ENCODE measurements at regions not wholly inside any gene's neighbourhood (a gene's known extent, or its start where the extent isn't known, plus 50 kb on each side); places are given as distances from the start of the nearest gene placed in this dataset.

DNA sequence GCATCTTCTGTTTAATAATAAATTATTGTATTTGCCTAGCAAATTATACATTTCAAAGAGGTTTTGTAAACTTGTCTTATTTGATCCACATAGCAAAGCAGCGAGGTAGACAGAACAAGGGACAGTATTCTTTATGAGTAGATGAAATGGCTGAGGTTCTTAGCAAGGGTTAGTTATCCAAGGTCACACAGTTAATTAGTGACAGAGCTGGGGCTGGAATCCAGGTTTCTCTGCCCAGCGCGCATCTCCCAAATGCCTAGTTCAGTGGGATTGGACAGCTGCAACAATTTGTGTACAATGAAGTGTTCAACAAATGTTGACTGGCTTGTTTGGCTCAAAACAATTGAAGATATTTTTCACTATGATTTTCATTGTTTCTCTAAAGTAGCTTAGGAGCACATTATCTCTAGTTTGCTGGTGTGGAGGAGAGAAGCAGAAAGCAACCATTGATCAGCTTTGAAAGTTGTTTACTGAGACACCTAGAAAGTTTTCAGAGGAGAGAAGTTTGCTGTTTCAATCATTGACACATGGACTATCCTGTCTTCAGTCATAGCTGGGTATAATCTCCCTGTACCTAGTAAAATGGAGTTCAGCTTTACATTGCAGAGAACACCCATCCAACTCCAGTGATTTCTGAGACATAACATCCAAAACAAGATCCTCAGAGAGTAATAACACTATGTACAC is 270.6 kb downstream of the FAT3 start (continued):
- no peak for TF ChIP-seq ZNF703 (CRISPR knock-in tag; IDR thresholded peaks at IDR 0.05; ENCODE audit: borderline replicate concordance)
- TF ChIP-seq, protein P1, sequence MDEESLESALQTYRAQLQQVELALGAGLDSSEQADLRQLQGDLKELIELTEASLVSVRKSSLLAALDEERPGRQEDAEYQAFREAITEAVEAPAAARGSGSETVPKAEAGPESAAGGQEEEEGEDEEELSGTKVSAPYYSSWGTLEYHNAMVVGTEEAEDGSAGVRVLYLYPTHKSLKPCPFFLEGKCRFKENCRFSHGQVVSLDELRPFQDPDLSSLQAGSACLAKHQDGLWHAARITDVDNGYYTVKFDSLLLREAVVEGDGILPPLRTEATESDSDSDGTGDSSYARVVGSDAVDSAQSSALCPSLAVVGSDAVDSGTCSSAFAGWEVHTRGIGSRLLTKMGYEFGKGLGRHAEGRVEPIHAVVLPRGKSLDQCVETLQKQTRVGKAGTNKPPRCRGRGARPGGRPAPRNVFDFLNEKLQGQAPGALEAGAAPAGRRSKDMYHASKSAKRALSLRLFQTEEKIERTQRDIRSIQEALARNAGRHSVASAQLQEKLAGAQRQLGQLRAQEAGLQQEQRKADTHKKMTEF (CRISPR knock-in tag; IDR thresholded peaks at IDR 0.05): peak; percentile 34; the same call in 1 of the 2 replicates
- no peak for TF ChIP-seq FOXP1 (IDR thresholded peaks at IDR 0.05)
- TF ChIP-seq FOXP1 (CRISPR knock-in tag; IDR thresholded peaks at IDR 0.05): peak; percentile 76
- peak; percentile 53 for TF ChIP-seq NCOA2 (CRISPR knock-in tag; IDR thresholded peaks at IDR 0.05)
- no peak for TF ChIP-seq ZNF317 (CRISPR knock-in tag; IDR thresholded peaks at IDR 0.05)
- TF ChIP-seq, protein P2, sequence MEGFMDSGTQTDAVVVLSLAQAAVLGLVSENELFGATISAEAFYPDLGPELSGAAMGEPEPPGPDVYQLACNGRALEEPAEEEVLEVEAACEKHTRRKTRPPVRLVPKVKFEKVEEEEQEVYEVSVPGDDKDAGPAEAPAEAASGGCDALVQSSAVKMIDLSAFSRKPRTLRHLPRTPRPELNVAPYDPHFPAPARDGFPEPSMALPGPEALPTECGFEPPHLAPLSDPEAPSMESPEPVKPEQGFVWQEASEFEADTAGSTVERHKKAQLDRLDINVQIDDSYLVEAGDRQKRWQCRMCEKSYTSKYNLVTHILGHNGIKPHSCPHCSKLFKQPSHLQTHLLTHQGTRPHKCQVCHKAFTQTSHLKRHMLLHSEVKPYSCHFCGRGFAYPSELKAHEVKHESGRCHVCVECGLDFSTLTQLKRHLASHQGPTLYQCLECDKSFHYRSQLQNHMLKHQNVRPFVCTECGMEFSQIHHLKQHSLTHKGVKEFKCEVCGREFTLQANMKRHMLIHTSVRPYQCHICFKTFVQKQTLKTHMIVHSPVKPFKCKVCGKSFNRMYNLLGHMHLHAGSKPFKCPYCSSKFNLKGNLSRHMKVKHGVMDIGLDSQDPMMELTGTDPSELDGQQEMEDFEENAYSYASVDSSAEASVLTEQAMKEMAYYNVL (CRISPR knock-in tag; IDR thresholded peaks at IDR 0.05; ENCODE audit: borderline replicate concordance): 0 out of 2 replicates have a peak, but pooled peaks have one; percentile 29
- no peak for TF ChIP-seq RFX1 (IDR thresholded peaks at IDR 0.05)
- TF ChIP-seq, protein P3, sequence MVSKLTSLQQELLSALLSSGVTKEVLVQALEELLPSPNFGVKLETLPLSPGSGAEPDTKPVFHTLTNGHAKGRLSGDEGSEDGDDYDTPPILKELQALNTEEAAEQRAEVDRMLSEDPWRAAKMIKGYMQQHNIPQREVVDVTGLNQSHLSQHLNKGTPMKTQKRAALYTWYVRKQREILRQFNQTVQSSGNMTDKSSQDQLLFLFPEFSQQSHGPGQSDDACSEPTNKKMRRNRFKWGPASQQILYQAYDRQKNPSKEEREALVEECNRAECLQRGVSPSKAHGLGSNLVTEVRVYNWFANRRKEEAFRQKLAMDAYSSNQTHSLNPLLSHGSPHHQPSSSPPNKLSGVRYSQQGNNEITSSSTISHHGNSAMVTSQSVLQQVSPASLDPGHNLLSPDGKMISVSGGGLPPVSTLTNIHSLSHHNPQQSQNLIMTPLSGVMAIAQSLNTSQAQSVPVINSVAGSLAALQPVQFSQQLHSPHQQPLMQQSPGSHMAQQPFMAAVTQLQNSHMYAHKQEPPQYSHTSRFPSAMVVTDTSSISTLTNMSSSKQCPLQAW (CRISPR knock-in tag; IDR thresholded peaks at IDR 0.05): peak; percentile 91
- peak; percentile 50; the same call in 1 of the 2 replicates for TF ChIP-seq TBX2 (CRISPR knock-in tag; IDR thresholded peaks at IDR 0.05; ENCODE audit: borderline replicate concordance)
- TF ChIP-seq, protein P4, sequence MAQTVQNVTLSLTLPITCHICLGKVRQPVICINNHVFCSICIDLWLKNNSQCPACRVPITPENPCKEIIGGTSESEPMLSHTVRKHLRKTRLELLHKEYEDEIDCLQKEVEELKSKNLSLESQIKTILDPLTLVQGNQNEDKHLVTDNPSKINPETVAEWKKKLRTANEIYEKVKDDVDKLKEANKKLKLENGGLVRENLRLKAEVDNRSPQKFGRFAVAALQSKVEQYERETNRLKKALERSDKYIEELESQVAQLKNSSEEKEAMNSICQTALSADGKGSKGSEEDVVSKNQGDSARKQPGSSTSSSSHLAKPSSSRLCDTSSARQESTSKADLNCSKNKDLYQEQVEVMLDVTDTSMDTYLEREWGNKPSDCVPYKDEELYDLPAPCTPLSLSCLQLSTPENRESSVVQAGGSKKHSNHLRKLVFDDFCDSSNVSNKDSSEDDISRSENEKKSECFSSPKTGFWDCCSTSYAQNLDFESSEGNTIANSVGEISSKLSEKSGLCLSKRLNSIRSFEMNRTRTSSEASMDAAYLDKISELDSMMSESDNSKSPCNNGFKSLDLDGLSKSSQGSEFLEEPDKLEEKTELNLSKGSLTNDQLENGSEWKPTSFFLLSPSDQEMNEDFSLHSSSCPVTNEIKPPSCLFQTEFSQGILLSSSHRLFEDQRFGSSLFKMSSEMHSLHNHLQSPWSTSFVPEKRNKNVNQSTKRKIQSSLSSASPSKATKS (CRISPR knock-in tag; IDR thresholded peaks at IDR 0.05): no peak
- TF ChIP-seq, protein P5, sequence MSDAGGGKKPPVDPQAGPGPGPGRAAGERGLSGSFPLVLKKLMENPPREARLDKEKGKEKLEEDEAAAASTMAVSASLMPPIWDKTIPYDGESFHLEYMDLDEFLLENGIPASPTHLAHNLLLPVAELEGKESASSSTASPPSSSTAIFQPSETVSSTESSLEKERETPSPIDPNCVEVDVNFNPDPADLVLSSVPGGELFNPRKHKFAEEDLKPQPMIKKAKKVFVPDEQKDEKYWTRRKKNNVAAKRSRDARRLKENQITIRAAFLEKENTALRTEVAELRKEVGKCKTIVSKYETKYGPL (CRISPR knock-in tag; IDR thresholded peaks at IDR 0.05): no peak
- TF ChIP-seq, protein P6, sequence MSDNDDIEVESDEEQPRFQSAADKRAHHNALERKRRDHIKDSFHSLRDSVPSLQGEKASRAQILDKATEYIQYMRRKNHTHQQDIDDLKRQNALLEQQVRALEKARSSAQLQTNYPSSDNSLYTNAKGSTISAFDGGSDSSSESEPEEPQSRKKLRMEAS (IDR thresholded peaks at IDR 0.05): 0 out of 2 replicates have a peak, but pooled peaks have one; percentile 15
- no peak; the same call in 1 of the 2 replicates for TF ChIP-seq NCOR1 (IDR thresholded peaks at IDR 0.05; ENCODE audit: borderline replicate concordance, low read length)
- TF ChIP-seq KDM1A (CRISPR knock-in tag; IDR thresholded peaks at IDR 0.05): no peak
- no peak for TF ChIP-seq MTA1 (CRISPR knock-in tag; IDR thresholded peaks at IDR 0.05; ENCODE audit: borderline replicate concordance)
- no peak for TF ChIP-seq SUZ12 (IDR thresholded peaks at IDR 0.05; ENCODE audit: low read depth, low read length)
- TF ChIP-seq, protein P7, sequence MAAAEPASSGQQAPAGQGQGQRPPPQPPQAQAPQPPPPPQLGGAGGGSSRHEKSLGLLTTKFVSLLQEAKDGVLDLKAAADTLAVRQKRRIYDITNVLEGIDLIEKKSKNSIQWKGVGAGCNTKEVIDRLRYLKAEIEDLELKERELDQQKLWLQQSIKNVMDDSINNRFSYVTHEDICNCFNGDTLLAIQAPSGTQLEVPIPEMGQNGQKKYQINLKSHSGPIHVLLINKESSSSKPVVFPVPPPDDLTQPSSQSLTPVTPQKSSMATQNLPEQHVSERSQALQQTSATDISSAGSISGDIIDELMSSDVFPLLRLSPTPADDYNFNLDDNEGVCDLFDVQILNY (CRISPR knock-in tag; conservative IDR thresholded peaks at IDR 0.05): no peak
- TF ChIP-seq ZNF570 (CRISPR knock-in tag; IDR thresholded peaks at IDR 0.05; ENCODE audit: borderline replicate concordance): no peak
- TF ChIP-seq RAD51 (IDR thresholded peaks at IDR 0.05; ENCODE audit: borderline replicate concordance): no peak
